ENCODE measurements at regions not wholly inside any gene's neighbourhood (a gene's known extent, or its start where the extent isn't known, plus 50 kb on each side); places are given as distances from the start of the nearest gene placed in this dataset.

GRCh38 chr1:190043655-190044054 is 434.0 kb downstream of the BRINP3 start:
- Mint-ChIP-seq H3K4me1 (no peaks in the 10 kb centered on the region), H3K27me3 (no peaks in the 10 kb centered on the region), H3K36me3 (ENCODE audit: low read depth) (no peaks in the 10 kb centered on the region), H3K4me3 (no peak overlapping the region), H3K27ac (no peak overlapping the region)
- no peaks in the 10 kb centered on the region for H3K9me3 ChIP-seq (ENCODE audit: control insufficient read depth, low read length, poor library complexity, severe bottlenecking)
- DNase-seq (no peak), ATAC-seq (no peak)

GRCh38 chr1:190046231-190046630 is 431.4 kb downstream of the BRINP3 start:
- Mint-ChIP-seq H3K4me1 (no peaks in the 10 kb centered on the region), H3K27ac (no peak overlapping the region), H3K4me3 (no peak overlapping the region), H3K27me3 (no peaks in the 10 kb centered on the region), H3K36me3 (ENCODE audit: low read depth) (no peaks in the 10 kb centered on the region)
- H3K9me3 ChIP-seq (ENCODE audit: control insufficient read depth, low read length, poor library complexity, severe bottlenecking), result no peaks in the 10 kb centered on the region
- no peak for ATAC-seq
- no peak for DNase-seq

Data from T-helper 17 cell (primary cell).